A549 (cell line): ENCODE measurements at regions not wholly inside any gene's neighbourhood (a gene's known extent, or its start where the extent isn't known, plus 50 kb on each side); places are given as distances from the start of the nearest gene placed in this dataset.

Experiments
- POLR2A ChIP-seq: IDR thresholded peaks from 2 replicates; pipeline ENCODE4 v1.6.1; 2012; ENCODE audit warnings: mild to moderate bottlenecking, low read length
- RAD21 ChIP-seq, 2 experiments: fragments of >200 bp in 1 of 2; sonication (Bioruptor Twin) in 1 of 2; formaldehyde crosslinking in 1 of 2; IDR thresholded peaks in 1 of 2; conservative IDR thresholded peaks in 1 of 2; 2 replicates in 1 of 2; 3 replicates in 1 of 2; pipeline ENCODE4 v1.6.1; 2012 to 2018; ENCODE audit warnings: inconsistent platforms in 1 of 2
- SMC3 ChIP-seq: fragments of >200 bp; sonication (Bioruptor Twin); formaldehyde crosslinking; IDR thresholded peaks from 3 replicates; pipeline ENCODE4 v1.6.1; 2018; ENCODE audit warnings: inconsistent platforms
- ZFP36 ChIP-seq: fragments of 450-650 bp; IDR thresholded peaks from 2 replicates; pipeline ENCODE4 v1.6.1; 2014; ENCODE audit warnings: borderline replicate concordance; ENCODE audit not compliant: partially characterized antibody
- TF ChIP-seq, protein P1 (sequence below): fragments of >200 bp; sonication (Bioruptor Twin); formaldehyde crosslinking; IDR thresholded peaks from 3 replicates; pipeline ENCODE4 v1.5.1; 2016

DNA sequence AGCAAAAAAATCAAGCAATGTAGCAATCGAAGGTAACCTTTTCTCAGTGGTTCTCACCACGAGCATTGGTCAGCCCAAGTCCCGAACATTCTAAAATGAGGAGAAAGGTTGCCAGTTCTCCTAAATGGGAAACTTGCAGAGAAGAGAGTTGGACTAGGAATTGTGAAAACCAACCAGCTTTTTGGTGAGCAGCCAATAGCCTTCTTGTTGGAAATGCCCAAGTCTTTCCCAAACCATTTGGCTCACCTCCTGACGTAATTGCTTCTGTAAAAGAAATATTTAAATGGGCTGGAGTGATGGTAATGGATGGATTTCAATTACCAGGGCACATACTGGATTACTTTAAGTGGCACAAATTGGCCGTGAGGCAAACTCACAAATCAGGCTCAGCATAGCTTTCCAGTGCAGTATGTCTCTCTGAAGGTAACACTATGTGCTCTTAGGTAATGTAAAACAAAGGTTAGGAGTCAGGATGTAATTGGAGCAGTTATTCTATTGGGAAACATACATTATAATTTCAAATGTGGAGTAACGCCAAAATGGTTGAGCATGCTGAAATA lies 423.2 kb downstream of the KLF5 start:
- no peak for TF ChIP-seq RAD21 (conservative IDR thresholded peaks at IDR 0.05 in 1 of 2, IDR thresholded peaks at IDR 0.05 in 1 of 2)
- TF ChIP-seq POLR2A: no peak
- TF ChIP-seq, protein P1, sequence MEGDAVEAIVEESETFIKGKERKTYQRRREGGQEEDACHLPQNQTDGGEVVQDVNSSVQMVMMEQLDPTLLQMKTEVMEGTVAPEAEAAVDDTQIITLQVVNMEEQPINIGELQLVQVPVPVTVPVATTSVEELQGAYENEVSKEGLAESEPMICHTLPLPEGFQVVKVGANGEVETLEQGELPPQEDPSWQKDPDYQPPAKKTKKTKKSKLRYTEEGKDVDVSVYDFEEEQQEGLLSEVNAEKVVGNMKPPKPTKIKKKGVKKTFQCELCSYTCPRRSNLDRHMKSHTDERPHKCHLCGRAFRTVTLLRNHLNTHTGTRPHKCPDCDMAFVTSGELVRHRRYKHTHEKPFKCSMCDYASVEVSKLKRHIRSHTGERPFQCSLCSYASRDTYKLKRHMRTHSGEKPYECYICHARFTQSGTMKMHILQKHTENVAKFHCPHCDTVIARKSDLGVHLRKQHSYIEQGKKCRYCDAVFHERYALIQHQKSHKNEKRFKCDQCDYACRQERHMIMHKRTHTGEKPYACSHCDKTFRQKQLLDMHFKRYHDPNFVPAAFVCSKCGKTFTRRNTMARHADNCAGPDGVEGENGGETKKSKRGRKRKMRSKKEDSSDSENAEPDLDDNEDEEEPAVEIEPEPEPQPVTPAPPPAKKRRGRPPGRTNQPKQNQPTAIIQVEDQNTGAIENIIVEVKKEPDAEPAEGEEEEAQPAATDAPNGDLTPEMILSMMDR: no peak
- no peak for TF ChIP-seq SMC3
- no peak for TF ChIP-seq ZFP36
